OCI-LY7 (cell line): ENCODE measurements at regions not wholly inside any gene's neighbourhood (a gene's known extent, or its start where the extent isn't known, plus 50 kb on each side); places are given as distances from the start of the nearest gene placed in this dataset.

ENCODE experiments used
- EZH2phosphoT487 ChIP-seq: fragments of 200-600 bp; sonication (generic); IDR thresholded peaks from 2 replicates; pipeline ENCODE4 v1.6.1; 2018; ENCODE audit warnings: low read depth, borderline replicate concordance, mild to moderate bottlenecking, mixed run types, antibody characterized with exemption, low read length, moderate library complexity, mixed read lengths
- TF ChIP-seq, protein P1 (sequence below): fragments of 200-600 bp; sonication (generic); conservative IDR thresholded peaks from 2 replicates; pipeline ENCODE4 v1.5.1; 2014; ENCODE audit warnings: mild to moderate bottlenecking, antibody characterized with exemption, low read length, moderate library complexity, mixed read lengths

- TF ChIP-seq, protein P1, sequence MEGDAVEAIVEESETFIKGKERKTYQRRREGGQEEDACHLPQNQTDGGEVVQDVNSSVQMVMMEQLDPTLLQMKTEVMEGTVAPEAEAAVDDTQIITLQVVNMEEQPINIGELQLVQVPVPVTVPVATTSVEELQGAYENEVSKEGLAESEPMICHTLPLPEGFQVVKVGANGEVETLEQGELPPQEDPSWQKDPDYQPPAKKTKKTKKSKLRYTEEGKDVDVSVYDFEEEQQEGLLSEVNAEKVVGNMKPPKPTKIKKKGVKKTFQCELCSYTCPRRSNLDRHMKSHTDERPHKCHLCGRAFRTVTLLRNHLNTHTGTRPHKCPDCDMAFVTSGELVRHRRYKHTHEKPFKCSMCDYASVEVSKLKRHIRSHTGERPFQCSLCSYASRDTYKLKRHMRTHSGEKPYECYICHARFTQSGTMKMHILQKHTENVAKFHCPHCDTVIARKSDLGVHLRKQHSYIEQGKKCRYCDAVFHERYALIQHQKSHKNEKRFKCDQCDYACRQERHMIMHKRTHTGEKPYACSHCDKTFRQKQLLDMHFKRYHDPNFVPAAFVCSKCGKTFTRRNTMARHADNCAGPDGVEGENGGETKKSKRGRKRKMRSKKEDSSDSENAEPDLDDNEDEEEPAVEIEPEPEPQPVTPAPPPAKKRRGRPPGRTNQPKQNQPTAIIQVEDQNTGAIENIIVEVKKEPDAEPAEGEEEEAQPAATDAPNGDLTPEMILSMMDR = no peak
- TF ChIP-seq EZH2phosphoT487 = no peak
Observed at GRCh38 chr21:25036775-25037174, 570.5 kb downstream of the MRPL39 start.
